RPMI7951 (cell line): ENCODE measurements at regions not wholly inside any gene's neighbourhood (a gene's known extent, or its start where the extent isn't known, plus 50 kb on each side); places are given as distances from the start of the nearest gene placed in this dataset.
A peak's percentile ranks its signal among the peaks of the same experiment; 100 is the strongest.
"Not testable (repeated sequence)": the region's sequence is repeated elsewhere in the genome, so short reads cannot be mapped to it uniquely, and the experiment has no call there.

Source experiments
- DNase-seq: peaks from one replicate; pipeline ENCODE4 v3.0.0-alpha.2; 2012; ENCODE audit warnings: low read depth

- no peak for DNase-seq
Measured at GRCh38 chr3:64438066-64438465, 212.8 kb upstream of the PRICKLE2 start.

GRCh38 chr3:64437131-64437530 lies 211.9 kb upstream of the PRICKLE2 start:
- no peak for DNase-seq

GRCh38 chr3:64435023-64435422 lies 209.8 kb upstream of the PRICKLE2 start:
- DNase-seq = not testable (repeated sequence)

DNA sequence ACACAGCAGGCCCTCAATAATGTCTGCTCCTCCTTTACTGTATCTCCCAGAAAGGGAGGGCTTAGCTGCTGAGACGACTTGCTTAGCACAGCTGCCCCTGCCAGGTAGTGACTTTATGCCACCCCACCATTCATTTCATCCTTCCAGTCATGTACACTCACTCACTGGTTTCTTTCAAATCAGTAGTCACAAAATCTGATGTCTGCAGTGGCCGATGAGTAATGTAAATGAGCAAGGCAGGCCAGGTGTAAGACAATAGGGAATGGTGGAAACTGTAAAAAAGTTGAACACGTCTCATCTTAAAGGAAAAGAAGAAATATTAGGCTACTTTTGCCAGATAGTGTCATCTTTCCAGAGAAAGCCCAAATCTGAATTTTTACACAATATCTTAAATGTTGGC lies 207.6 kb upstream of the PRICKLE2 start:
- DNase-seq = no peak

- no peak for DNase-seq
Measured at GRCh38 chr3:64431526-64432091, 206.3 kb upstream of the PRICKLE2 start.

DNA sequence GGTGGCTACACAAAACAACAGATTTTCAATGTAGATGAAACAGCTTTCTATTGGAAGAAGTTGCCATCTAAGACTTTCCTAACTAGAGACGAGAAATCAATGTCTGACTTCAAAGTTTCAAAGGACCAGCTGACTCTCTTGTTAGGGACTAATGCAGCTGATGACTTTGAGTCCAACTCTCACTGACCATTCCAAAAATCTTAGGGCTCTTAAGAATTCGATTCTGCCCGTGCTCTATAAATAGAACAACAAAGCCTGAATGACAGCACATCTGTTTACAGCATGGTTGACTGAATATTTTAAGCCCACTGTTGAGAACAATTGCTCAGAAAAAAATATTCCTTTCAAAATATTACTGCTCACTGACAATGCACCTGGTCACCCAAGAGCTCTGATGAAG lies 202.4 kb upstream of the PRICKLE2 start:
- no peak for DNase-seq

GRCh38 chr3:64426551-64426950 lies 201.3 kb upstream of the PRICKLE2 start:
- DNase-seq = no peak

DNA sequence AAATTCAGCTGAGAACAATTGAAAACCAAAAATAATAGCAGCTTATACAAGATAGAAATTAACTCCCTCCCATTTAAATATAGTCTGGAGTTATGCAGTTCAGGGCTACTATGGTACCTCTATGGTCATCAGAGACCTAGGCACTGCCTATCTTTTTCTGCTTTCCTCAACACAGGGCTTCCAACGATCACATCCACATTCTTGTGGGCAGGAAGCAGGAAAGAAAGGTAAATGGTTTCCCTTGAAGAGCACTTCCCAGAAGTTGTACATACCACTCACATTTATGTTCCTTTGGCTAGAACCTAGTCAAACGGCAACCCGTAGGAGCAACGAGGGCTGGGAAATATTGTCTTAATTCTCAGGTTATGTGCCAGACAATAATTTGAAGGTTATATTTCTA lies 197.7 kb upstream of the PRICKLE2 start:
- no peak for DNase-seq

DNA sequence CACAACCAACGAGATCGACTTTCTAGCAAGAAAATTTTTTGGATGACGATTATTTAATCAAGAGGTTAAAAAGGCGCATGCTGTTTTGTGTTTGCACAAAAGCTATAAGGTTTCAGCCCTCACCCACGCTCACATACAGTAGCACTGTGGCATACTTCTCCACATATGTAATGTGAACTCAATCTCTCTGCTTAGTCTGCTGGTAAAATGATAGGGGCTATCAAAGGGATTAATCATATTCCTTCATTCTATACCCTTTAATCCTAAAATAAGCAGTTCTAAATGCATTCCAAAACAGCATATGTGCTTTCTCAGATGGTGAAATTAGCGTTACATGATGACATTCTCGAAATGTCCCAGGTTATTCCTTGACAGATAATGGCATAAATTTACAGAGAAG lies 196.9 kb upstream of the PRICKLE2 start:
- DNase-seq = no peak

- peak; percentile 71 for DNase-seq
Measured at GRCh38 chr3:64417816-64418215, 192.6 kb upstream of the PRICKLE2 start.

DNA sequence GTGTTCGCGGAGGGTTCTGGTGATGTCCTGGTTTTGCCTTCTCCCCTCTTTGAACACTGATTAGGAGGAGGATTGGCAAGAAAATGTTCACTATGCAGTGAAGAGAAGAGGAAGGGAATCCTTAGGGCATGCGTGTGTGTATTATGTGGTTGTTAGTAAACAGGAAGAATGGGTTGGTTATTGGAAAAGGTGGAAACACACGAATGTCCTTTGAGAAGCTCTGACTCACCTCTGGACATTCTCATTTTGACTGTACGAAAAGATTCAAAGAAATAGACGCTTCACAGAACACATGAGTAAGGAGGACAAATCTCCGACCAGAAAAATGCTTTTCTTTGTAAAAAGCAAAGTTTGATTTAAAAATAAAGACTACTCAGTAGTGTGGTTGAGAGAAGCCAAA lies 188.8 kb upstream of the PRICKLE2 start:
- DNase-seq = no peak

GRCh38 chr3:64411101-64411500 lies 185.8 kb upstream of the PRICKLE2 start:
- peak; percentile 65 for DNase-seq

DNA sequence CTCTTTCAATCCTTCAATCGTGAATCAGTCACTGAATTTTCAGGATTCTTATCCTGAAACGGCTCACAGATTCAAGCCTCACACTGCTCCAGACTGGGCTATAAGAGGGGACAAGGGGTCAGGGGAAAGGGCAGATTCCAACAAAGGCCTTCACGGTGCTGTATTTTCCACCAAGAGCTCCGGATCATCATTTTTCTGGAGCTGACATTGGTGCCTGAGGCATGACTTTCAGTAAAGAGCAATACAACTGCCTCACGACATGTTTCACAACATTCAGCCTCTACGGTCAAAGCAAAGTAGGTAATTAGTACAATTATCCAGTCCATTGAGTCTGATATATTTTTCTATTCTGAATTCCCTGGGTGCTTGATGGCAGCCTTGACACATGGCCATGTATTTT lies 185.0 kb upstream of the PRICKLE2 start:
- DNase-seq = peak; percentile 56

GRCh38 chr3:64408770-64409169 lies 183.5 kb upstream of the PRICKLE2 start:
- peak; percentile 41 for DNase-seq

GRCh38 chr3:64406271-64406670 lies 181.0 kb upstream of the PRICKLE2 start:
- DNase-seq = no peak

- DNase-seq = no peak
Measured at GRCh38 chr3:64405211-64405835, 180.1 kb upstream of the PRICKLE2 start.

GRCh38 chr3:64400706-64401105 lies 175.4 kb upstream of the PRICKLE2 start:
- DNase-seq = no peak

GRCh38 chr3:64399205-64399800 lies 174.0 kb upstream of the PRICKLE2 start:
- DNase-seq = peak; percentile 75

GRCh38 chr3:64398476-64398875 lies 173.2 kb upstream of the PRICKLE2 start:
- peak; percentile 92 for DNase-seq

- DNase-seq = no peak
Measured at GRCh38 chr3:64398006-64398405, 172.7 kb upstream of the PRICKLE2 start.

- no peak for DNase-seq
Measured at GRCh38 chr3:64397573-64397972, 172.3 kb upstream of the PRICKLE2 start.

DNA sequence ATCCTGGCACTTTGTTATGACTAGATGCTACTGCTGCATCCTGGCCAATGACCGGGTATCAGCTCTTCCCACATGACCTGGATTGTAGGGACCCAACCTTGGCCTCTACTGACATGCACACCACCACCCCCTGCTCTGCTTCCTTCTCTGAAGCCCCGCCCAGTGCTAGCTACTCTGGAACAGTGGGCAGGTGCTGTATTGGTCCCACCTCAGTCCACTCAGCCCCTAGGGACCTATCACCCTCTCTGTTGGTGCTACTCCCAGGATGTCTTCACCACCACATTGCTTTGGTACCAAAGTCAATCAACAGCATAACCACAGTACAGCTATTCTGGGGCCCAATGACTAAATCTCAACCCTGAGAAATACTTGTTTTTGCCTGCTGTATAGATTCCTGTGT lies 170.2 kb upstream of the PRICKLE2 start:
- no peak for DNase-seq

DNA sequence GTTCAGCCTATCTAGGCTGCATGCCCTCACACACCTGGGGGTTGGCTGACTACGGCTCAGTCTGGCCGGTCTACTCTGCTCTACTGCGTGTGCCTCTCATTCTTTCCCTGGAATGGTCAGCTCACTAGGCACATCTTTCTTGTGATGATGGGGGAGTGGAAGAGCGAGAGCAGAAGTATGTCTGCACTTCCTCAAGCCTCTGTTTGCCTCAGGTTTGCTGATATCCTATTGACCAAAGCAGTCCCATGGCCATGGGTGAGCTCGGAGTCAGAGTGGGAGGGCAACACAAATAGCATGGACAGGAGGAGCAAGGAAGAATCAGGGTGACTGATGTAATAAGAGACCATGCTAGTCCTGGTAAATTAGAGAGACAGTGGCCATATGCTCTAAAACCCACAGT lies 167.9 kb upstream of the PRICKLE2 start:
- no peak for DNase-seq

- DNase-seq = no peak
Measured at GRCh38 chr3:64392001-64392400, 166.7 kb upstream of the PRICKLE2 start.
